A673 (cell line): ENCODE measurements at regions not wholly inside any gene's neighbourhood (a gene's known extent, or its start where the extent isn't known, plus 50 kb on each side); places are given as distances from the start of the nearest gene placed in this dataset.

Source experiments
- BruUV-seq: library from RNA; stranded (reverse); fragments of 400-500 nt; replicated peaks from 2 replicates; lab custom pipeline; 2021; lab: Mats Ljungman, UMichigan
- CTCF ChIA-PET: fragments of 300-600 bp; sonication (Branson Sonifier 250); formaldehyde crosslinking; loops from one replicate; lab custom pipeline; 2022; ENCODE audit warnings: antibody characterized with exemption; lab: Charles Lee
- POLR2A ChIA-PET: fragments of 300-600 bp; sonication (Branson Sonifier 250); formaldehyde crosslinking; loops from one replicate; lab custom pipeline; 2022; ENCODE audit warnings: antibody characterized with exemption; ENCODE audit not compliant: low non-redundant PET; lab: Charles Lee
- DNase-seq: peaks from one replicate; pipeline ENCODE4 v3.0.0-alpha.2; 2015; ENCODE audit warnings: low spot score
- H3K27ac ChIP-seq: fragments of 200-600 bp; sonication (generic); 2 replicates; pipeline ENCODE4 v1.5.1; 2016; ENCODE audit warnings: mixed run types, low read depth, mild to moderate bottlenecking, mixed read lengths, antibody characterized with exemption, low read length; ENCODE audit not compliant: poor library complexity, severe bottlenecking
- H3K27me3 ChIP-seq: fragments of 200-600 bp; sonication (generic); replicated peaks from 2 replicates; pipeline ENCODE4 v1.6.1; 2017; ENCODE audit warnings: mixed run types, low read depth, mild to moderate bottlenecking, mixed read lengths, antibody characterized with exemption, low read length; ENCODE audit not compliant: insufficient read depth, poor library complexity
- H3K36me3 ChIP-seq: fragments of 200-600 bp; sonication (generic); 2 replicates; pipeline ENCODE4 v1.6.1; 2016; ENCODE audit warnings: mixed run types, mild to moderate bottlenecking, mixed read lengths, antibody characterized with exemption, low read length; ENCODE audit not compliant: insufficient read depth, poor library complexity, severe bottlenecking
- H3K4me1 ChIP-seq: fragments of 200-600 bp; sonication (generic); 2 replicates; pipeline ENCODE4 v1.6.1; 2017; ENCODE audit warnings: mixed run types, mild to moderate bottlenecking, mixed read lengths, antibody characterized with exemption, low read length; ENCODE audit not compliant: insufficient read depth, poor library complexity, severe bottlenecking
- H3K4me3 ChIP-seq: fragments of 200-600 bp; sonication (generic); 2 replicates; pipeline ENCODE4 v1.5.1; 2016; ENCODE audit warnings: low read depth, mixed run types, mild to moderate bottlenecking, mixed read lengths, low read length; ENCODE audit not compliant: poor library complexity, severe bottlenecking
- H3K9me3 ChIP-seq: fragments of 200-600 bp; sonication (generic); 2 replicates; pipeline ENCODE4 v1.6.1; 2016; ENCODE audit warnings: mixed run types, low read depth, mild to moderate bottlenecking, mixed read lengths, antibody characterized with exemption, low read length; ENCODE audit not compliant: poor library complexity, severe bottlenecking
- CTCF ChIP-seq: fragments of 300-800, 200-600 bp; sonication (generic); conservative IDR thresholded peaks from 2 replicates; pipeline ENCODE4 v1.5.1; 2017; ENCODE audit warnings: low read depth, mild to moderate bottlenecking, antibody characterized with exemption, low read length, moderate library complexity, mixed read lengths
- EZH2 ChIP-seq: fragments of 200-600 bp; sonication (generic); IDR thresholded peaks from 2 replicates; pipeline ENCODE4 v1.6.1; 2017; ENCODE audit warnings: borderline replicate concordance, low read depth, mild to moderate bottlenecking, mixed read lengths, antibody characterized with exemption, low read length; ENCODE audit not compliant: poor library complexity, severe bottlenecking
- intact Hi-C: fragments of 100-400 bp; cut with micrococcal nuclease; formaldehyde crosslinking; loops from one replicate; pipeline ENCODE4 v1.10.0; 2022; ENCODE audit not compliant: unreplicated experiment

GRCh38 chr9:113807173-113808061 is 68.7 kb upstream of the ZNF618 start:
- Histone ChIP-seq H3K4me1 (peaks cover 4% of the 10 kb centered on the region), H3K27ac (no peak overlapping the region), H3K27me3 (no peaks in the 10 kb centered on the region), H3K4me3 (peak overlapping the region; percentile 5), H3K9me3 (no peaks in the 10 kb centered on the region), H3K36me3 (no peaks in the 10 kb centered on the region)
- no TSS peak for BruUV-seq
- POLR2A ChIA-PET, result interaction anchor here (0.5 to 0.6 kb wide), 2 partner anchors 611 to 1129 kb away, joined by 3 read pairs; no protein-coding TSS in a partner anchor
- intact Hi-C loops, result loop anchor here (2.0 to 10.0 kb wide), 6 partner anchors 70 to 487 kb away; partner anchors contain the start of gene ZNF618
- peak; percentile 71 for DNase-seq
- TF ChIP-seq EZH2 (no peak), CTCF (peak; percentile 93)
- CTCF ChIA-PET, result interaction anchor here (2.0 kb wide), 1 partner anchor 275 kb away, joined by 5 read pairs; no protein-coding TSS in a partner anchor

- BruUV-seq, result no TSS peak
- Histone ChIP-seq H3K4me3 (no peak overlapping the region), H3K9me3 (no peaks in the 10 kb centered on the region), H3K27ac (no peak overlapping the region), H3K4me1 (peaks cover 4% of the 10 kb centered on the region), H3K36me3 (no peaks in the 10 kb centered on the region), H3K27me3 (no peaks in the 10 kb centered on the region)
- intact Hi-C loops, result loop anchor here (5.0 to 10.0 kb wide), 3 partner anchors 69 to 486 kb away; partner anchors contain the start of gene ZNF618
- POLR2A ChIA-PET, result interaction anchor here (0.5 kb wide), 1 partner anchor 1128 kb away, joined by 3 read pairs; no protein-coding TSS in a partner anchor
- CTCF ChIA-PET, result no interaction called here
- TF ChIP-seq EZH2 (no peak), CTCF (no peak)
- DNase-seq, result peak; percentile 29
Observed at GRCh38 chr9:113808391-113809358, 67.4 kb upstream of the ZNF618 start.

GRCh38 chr9:113817171-113817570 is 58.9 kb upstream of the ZNF618 start:
- Histone ChIP-seq H3K27ac (no peak overlapping the region), H3K9me3 (no peaks in the 10 kb centered on the region), H3K36me3 (no peaks in the 10 kb centered on the region), H3K4me1 (no peaks in the 10 kb centered on the region), H3K4me3 (no peak overlapping the region), H3K27me3 (peaks cover 16% of the 10 kb centered on the region)
- no TSS peak for BruUV-seq
- TF ChIP-seq CTCF, result no peak
- no peak for TF ChIP-seq EZH2
- ChIA-PET CTCF (interaction anchor here (0.6 kb wide), 1 partner anchor 145 kb away, joined by 3 read pairs; no protein-coding TSS in a partner anchor), POLR2A (no interaction called here)
- intact Hi-C loops, result no loop called here
- DNase-seq, result no peak
